H54 (cell line): ENCODE measurements at regions not wholly inside any gene's neighbourhood (a gene's known extent, or its start where the extent isn't known, plus 50 kb on each side); places are given as distances from the start of the nearest gene placed in this dataset.

ENCODE experiments used
- DNase-seq: peaks from one replicate; pipeline ENCODE4 v3.0.0; 2011; ENCODE audit warnings: low spot score, mixed read lengths; ENCODE audit not compliant: insufficient read length
- FAIRE-seq: peaks from 3 replicates; lab custom pipeline; 2011; peaks lifted over from hg19 to GRCh38; lab: Jason Lieb, UNC
- POLR2A ChIP-seq: IDR thresholded peaks from 2 replicates; pipeline ENCODE4 v1.6.1; 2011; ENCODE audit warnings: low read depth, mild to moderate bottlenecking, low read length

DNA sequence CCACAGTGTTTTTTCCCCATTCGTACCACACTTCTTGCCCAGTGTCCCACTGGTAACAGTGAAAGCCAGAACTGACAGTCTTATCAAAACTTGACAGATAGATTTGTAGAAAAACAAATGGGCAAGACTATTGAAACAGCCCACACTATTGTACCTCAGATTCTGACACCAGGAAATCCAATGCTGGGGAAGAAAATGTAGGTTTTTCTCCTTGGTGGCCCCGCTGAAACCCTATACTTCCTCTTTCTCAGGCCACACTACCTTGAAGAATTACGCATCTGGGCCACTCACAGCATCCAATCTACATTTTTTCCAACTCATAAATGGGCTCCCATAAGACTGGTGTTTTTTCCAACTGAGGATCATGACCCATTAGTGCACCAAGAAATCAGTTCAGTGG lies 90.9 kb upstream of the HDDC2 start:
- no peak for TF ChIP-seq POLR2A
- FAIRE-seq (no peak), DNase-seq (no peak)

DNA sequence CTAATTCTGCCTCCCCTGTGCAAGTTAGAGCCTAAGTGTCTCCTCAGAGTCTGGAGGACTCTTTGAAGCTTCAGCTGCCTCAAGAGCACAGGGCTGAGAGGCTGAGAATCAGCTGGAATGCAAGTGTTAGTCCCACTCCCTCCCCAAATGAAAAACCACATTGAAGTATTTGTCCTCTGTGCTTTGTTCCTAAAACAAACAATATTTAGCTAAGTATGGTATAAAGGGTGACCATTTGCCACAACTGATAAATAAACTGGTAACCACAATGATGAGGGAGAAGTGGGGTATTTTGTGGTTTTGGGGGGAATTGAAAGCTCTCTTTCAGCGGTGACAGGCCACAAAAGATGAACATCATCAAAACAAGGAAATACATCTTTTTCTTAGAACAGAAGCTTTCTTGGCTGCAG lies 91.7 kb upstream of the HDDC2 start:
- FAIRE-seq (no peak), DNase-seq (no peak)
- no peak for TF ChIP-seq POLR2A

DNA sequence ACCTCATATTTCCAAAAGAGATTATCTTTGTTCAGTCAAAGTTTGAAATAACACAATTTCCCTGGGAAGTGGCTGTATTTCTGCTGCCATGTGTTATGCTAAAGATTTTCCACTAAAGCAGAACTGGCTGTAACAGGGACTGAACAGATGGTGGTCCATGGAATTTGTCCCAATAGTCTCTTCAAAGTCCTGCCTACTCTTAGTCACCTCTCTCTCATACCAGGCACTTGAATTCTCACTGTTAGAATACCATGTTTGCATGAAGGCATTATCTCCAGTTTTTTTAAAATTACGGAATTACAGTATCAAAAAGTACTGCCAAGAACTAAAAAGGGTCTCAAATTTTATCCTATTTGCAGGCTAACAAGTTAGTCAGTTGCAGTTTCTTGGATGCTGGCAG lies 105.0 kb upstream of the HDDC2 start:
- FAIRE-seq, result no peak
- no peak for TF ChIP-seq POLR2A
- no peak for DNase-seq

DNA sequence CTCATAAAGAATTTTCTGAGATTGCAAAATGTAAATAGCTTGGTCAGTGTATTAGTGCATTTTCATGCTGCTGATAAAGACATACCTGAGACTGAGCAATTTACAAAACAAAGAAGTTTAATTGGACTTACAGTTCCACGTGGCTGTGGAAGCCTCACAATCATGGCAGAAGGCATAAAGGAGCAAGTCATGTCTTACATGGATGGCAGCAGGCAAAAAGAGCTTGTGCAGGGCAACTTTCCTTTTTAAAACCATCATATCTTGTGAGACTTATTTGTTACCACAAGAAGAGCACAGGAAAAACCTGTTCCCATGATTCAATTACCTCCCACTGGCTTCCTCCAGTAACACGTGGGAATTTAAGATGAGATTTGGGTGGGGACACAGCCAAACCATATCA lies 112.7 kb upstream of the HDDC2 start:
- FAIRE-seq (no peak), DNase-seq (no peak)
- TF ChIP-seq POLR2A, result no peak

DNA sequence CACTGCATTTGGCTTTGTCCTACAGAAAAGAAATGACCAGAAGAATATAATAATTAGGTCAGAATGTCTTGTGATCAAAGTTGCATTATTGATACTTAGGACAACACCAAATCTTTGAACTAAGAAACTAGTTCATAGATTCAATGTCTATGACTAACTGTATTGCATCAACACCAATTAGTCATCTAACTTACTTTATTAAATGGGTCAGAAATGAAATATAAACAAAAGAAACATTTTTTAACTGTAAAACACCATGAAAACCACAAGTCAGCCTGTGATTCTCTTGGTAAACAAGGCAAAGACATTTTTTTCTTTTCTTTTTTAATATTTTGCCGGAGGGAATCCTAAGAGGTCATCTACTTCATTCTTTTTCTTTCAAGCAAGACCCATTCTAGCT lies 114.1 kb upstream of the HDDC2 start:
- TF ChIP-seq POLR2A, result no peak
- DNase-seq (no peak), FAIRE-seq (no peak)

DNA sequence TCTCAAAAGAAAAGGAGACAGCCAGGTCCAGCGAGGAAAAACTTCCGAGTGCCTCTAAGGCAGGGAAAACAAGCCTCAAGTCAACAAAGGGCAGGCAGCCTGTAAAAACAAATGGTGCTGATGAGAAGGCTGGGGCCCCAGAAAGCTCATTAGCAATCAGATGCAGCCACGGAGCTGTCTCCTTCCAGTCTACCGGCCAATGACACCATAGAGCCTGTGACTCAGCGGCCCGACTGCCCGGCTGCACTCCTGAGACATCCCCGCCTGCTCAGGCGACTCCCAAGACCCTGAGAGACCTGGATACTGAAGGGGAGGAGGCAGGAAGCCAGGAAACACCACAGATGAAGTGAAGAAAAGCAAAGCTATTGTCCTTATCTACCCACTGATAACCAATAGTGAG lies 120.1 kb upstream of the HDDC2 start:
- no peak for FAIRE-seq
- DNase-seq, result peak; percentile 2
- TF ChIP-seq POLR2A, result no peak

DNA sequence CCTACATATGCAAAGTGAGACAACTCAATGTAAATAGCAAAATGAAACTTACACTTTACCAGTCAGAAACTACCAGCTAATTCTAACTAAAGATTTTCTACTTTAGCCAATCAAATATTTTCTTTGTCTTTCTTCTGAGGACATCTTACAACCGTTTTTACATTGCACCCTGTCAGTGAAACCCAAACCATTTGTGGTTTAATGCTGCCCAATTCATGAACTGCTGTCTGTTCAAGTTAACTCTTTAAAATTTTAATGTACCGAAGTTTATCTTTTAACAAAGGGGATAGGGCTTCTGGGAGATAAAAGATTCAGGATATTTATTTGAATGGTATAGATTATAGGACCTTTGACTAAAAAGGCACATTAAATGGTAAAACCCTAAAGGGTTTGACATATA lies 121.3 kb upstream of the HDDC2 start:
- DNase-seq (no peak), FAIRE-seq (no peak)
- TF ChIP-seq POLR2A, result no peak

DNA sequence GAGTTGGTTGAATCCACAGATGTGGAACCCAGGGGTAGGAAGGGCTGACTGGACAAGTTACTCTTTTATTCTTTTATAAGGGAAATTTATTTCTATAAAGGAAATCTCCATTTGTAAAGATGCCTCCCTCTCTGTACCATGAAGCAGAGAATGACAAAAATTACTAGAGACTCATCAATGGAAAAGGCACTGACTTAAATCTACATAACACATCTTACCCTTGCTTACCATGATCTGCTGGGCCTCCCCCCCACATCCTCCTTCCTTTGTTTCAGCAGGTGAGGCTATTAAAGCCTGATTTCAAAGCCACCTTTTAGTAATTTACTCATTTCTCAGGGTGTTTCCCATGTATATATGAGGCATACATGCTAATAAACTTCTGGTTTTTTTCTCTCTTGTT lies 130.2 kb upstream of the HDDC2 start:
- no peak for TF ChIP-seq POLR2A
- DNase-seq (no peak), FAIRE-seq (no peak)

DNA sequence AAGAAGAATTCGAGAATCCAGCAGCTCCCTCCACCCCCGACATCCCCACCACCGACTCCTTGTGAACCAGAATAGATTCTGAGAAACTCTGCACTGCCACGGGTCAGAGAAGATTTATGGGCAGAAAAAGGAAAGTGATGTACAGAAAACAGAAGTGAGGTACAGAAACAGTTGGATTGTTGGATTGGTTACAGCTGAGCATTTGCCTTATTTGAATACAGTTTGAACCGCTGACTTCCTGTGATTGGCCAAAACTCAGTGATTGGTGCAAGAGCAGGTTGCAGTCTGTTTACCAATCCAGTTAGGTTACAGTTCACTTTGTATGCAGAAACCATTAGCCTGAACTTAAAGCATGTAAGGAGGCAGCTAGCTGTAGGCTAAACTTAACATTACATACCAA lies 131.2 kb upstream of the HDDC2 start:
- DNase-seq, result no peak
- FAIRE-seq, result no peak
- no peak for TF ChIP-seq POLR2A

DNA sequence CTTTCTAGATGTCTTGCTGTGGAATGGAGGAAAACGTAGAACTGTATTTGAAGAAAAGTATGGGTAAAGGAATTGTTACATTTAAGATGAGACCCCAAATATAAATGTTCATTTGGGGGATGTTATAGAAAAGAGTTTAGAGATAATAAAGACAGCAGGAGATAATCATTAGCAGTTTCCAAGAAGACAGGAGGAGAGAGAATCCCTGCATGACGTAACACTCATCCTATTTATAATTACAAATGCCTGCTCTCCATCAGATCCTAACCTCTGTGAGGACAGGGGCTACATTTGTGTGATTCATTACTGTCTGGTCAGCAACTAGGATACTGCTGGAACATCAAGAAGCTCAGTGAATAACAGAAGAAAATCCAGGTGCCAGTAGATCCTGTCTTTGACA lies 133.0 kb upstream of the HDDC2 start:
- no peak for DNase-seq
- FAIRE-seq, result no peak
- TF ChIP-seq POLR2A, result no peak

DNA sequence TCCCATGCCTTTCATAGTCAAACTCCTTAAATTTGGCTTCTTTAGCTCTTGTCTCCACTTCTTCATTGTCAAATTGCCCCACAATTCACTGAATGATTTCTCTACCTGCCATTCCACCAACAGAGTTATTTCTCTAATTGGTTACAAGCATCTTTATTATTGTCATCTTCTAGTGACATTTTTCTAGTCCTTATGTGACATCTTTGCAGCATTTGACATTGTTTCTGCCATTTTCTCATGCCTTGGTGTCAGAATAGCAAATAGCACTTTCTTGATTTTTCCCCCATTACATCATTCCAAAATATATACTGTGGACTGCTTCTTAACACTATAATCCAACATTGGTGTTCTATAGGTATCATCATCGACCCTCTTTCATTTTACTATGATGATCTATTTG lies 137.7 kb upstream of the HDDC2 start:
- FAIRE-seq (no peak), DNase-seq (no peak)
- no peak for TF ChIP-seq POLR2A

DNA sequence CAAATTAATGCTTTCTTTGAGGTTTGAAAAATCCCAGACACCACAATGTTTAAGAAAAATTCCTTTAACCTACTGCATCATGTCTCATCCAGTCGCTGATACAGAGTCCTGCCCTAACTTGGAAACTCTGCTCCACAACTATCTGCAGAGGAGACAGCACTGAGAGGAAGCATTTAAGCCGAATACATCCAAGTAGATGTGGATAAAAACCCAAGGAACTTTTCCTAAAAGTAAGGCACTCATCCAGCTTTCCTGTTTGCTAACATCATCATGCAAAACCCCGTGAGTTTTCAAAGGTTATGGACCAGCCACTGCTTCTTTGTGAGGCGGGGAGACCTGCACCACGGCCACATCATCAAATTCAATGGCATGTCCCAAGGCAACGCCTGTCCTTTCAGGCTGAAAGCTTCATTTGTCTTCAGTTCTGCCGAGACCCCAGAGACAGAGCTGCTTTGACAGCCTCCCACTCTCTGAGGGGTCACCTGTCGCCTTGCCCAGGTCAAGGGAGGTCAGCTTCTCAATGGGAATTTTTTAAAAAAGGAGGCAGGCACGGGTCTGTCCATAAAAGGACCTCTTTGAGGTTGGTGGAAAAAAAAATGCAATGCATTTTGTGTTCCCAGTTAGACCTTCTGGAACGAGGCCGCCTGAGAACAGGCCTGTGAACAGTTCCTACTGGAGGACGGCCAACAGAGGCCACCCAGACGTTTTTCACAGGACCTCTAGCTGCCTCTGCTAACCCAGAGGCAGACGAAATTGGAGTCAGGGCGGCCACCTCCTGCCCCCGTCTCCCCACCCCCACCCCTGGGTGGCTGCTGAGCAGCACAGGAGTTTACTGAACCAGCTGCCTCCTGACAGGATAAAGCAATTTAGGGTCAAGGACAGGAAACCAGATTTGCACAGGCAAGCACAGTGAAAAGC lies 142.5 kb upstream of the HDDC2 start:
- TF ChIP-seq POLR2A, result no peak
- FAIRE-seq, result no peak
- DNase-seq, result no peak

DNA sequence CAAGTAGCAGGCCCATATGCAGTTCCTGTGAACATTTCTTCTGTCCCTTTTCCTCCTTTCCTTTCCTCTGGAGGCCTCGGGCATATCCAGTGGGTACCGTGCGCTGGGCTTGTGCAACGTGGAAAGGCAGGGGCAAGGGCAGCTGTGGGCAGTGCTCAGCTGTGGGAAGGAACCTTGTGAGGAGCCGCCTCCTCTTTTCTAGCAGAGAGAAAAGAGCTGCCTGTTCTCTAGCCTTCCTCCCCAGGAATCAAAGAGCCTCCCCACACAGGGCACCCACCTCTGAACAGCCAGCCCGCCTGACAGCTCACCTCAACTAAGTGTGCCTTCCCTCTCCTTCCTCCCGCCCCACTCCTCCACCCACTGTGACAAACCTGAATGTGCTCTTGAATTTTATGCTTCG lies 143.3 kb upstream of the HDDC2 start:
- no peak for TF ChIP-seq POLR2A
- FAIRE-seq (no peak), DNase-seq (no peak)

DNA sequence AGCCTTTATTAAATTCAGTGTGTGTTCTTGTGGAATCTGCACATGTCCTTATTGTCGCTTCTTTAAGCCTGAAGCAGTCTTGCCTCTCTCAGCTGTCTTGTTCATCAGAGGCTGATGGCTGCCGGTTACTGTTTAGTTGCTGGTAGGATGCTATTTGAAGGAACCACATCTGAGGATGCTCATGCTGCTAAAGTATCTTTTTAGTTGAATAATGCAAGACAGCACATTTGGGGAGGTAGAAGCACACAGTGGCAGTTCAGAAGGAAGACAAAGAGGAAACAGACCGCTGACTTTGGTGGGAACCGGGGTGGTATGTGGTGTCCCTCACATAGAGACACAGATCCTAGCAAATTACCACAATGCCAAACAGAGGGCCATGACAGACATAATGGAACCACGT lies 144.2 kb upstream of the HDDC2 start:
- TF ChIP-seq POLR2A, result no peak
- DNase-seq (no peak), FAIRE-seq (no peak)

DNA sequence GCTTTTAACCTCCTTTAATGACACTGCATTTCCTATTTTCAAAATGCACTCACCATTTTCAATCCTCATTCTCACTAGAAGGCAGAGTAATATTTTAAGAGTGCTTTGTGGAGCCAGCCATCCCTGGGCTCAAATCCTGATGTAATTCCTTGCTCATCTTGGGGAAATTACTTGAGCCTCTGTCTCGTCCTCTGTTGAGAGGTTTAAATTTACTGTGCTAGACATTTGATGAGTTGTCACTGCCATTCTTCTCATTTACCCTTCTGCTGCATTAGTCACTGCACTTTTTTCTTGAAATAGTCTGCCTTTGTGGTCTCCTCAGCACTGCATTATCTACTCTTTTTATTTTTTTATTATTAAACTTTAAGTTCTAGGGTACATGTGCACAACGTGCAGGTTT lies 150.0 kb upstream of the HDDC2 start:
- FAIRE-seq, result no peak
- DNase-seq, result no peak
- TF ChIP-seq POLR2A, result no peak
